ENCODE measurements at regions not wholly inside any gene's neighbourhood (a gene's known extent, or its start where the extent isn't known, plus 50 kb on each side); places are given as distances from the start of the nearest gene placed in this dataset.

GRCh38 chr17:73715769-73716168 is 71.5 kb upstream of the SDK2 start:
- in situ Hi-C loops (cut with MboI) (no loop called here), intact Hi-C loops (cut with micrococcal nuclease) (no loop called here)
- H3K27ac ChIP-seq (ENCODE audit: extremely low read depth, low read depth, low read length) = no peak overlapping the region
- no peaks in the 10 kb centered on the region for H3K9me1 ChIP-seq (ENCODE audit: control insufficient read depth, insufficient read depth, low read length)
- H3K9ac ChIP-seq (ENCODE audit: insufficient read depth in 1 of 2, low read depth in 2 of 2, low read length in 2 of 2) = no peak overlapping the region
- FAIRE-seq = no peak
- no TSS peak for BruUV-seq (replicated peaks)
- DNase-seq (ENCODE audit: extremely low read depth in 1 of 4, low spot score in 3 of 4) = no peak
- ChIA-PET CTCF (ENCODE audit: low intra/inter-chr PET ratio) (no interaction called here), POLR2A (interaction anchor here (0.7 kb wide), 1 partner anchor 11 kb away, joined by 3 read pairs; no protein-coding TSS in a partner anchor)
- no peak for ATAC-seq
- 0 out of 2 replicates have a peak, but pooled peaks cover 5% of the 10 kb centered on the region for H4K20me1 ChIP-seq (replicated peaks; ENCODE audit: control insufficient read depth, insufficient read depth, low read length)
- under 1% methylated on average over 10 of the region's 10 CpGs for WGBS (ENCODE audit: insufficient coverage, low coverage, missing lambda C conversion rate)
- H3K79me2 ChIP-seq (ENCODE audit: control insufficient read depth, insufficient read depth, low read length) = no peaks in the 10 kb centered on the region
- H3K4me1 ChIP-seq (replicated peaks in 1 of 2; ENCODE audit: control insufficient read depth in 2 of 2, insufficient read depth in 2 of 2, low read length in 2 of 2) = peaks cover 0 to 3% of the 10 kb centered on the region in 2 experiments; a peak in 1 of 5 replicates
- H3K4me2 ChIP-seq (ENCODE audit: insufficient read depth, low read length) = no peak overlapping the region
- H3K4me3 ChIP-seq = no peak overlapping the region
- no peaks in the 10 kb centered on the region for H3K36me3 ChIP-seq (ENCODE audit: control insufficient read depth, insufficient read depth, low read length)
- no peak overlapping the region for H2AFZ ChIP-seq (ENCODE audit: low read depth, low read length)
- TF ChIP-seq CTCFL (IDR thresholded peaks at IDR 0.05; ENCODE audit: borderline replicate concordance, insufficient read depth, low read depth, low read length, poor library complexity, severe bottlenecking) = no peak
- TF ChIP-seq RBM22 (IDR thresholded peaks at IDR 0.05; ENCODE audit: low read depth, low read length, poor library complexity, severe bottlenecking) = no peak
- TF ChIP-seq TARDBP (IDR thresholded peaks at IDR 0.05) = no peak
- no peak for TF ChIP-seq ZNF511 (CRISPR knock-in tag; IDR thresholded peaks at IDR 0.05)
- TF ChIP-seq DEAF1 (CRISPR knock-in tag; IDR thresholded peaks at IDR 0.05) = no peak
- no peak for TF ChIP-seq HIVEP1 (CRISPR knock-in tag; IDR thresholded peaks at IDR 0.05)
- no peak for TF ChIP-seq GTF2F1 (IDR thresholded peaks at IDR 0.05; ENCODE audit: low read depth, low read length)
- no peak for TF ChIP-seq NCOA4 (IDR thresholded peaks at IDR 0.05; ENCODE audit: partially characterized antibody)
- no peak for TF ChIP-seq ZNF431 (CRISPR knock-in tag; IDR thresholded peaks at IDR 0.05)
- no peak for TF ChIP-seq ILK (tag; IDR thresholded peaks at IDR 0.05; ENCODE audit: borderline replicate concordance, low read depth)
- no peak for TF ChIP-seq RBFOX2 (IDR thresholded peaks at IDR 0.05; ENCODE audit: low read depth, low read length)
- no peaks in the 10 kb centered on the region for H3K9me3 ChIP-seq (replicated peaks; ENCODE audit: control insufficient read depth, insufficient read depth, low read depth, low read length)
- peaks cover 6 to 39% of the 10 kb centered on the region in 2 experiments; a peak in 4 of 5 replicates for H3K27me3 ChIP-seq (ENCODE audit: control insufficient read depth in 2 of 2, insufficient read depth in 2 of 2, low read length in 2 of 2)
